B cell (primary cell): ENCODE measurements at regions not wholly inside any gene's neighbourhood (a gene's known extent, or its start where the extent isn't known, plus 50 kb on each side); places are given as distances from the start of the nearest gene placed in this dataset.

ENCODE experiments used
- ATAC-seq: fragments of 200-7000 bp; cut with Tn5 transposase; one replicate; pipeline ENCODE4 v1.10.0; 2021; ENCODE audit warnings: low read depth, mild to moderate bottlenecking, moderate number of reproducible peaks, moderate library complexity
- CTCF ChIA-PET: fragments of 350-600 bp; sonication (Branson Sonifier 250); formaldehyde crosslinking; loops from one replicate; lab custom pipeline; 2021; ENCODE audit warnings: antibody characterized with exemption, inconsistent platforms; lab: Charles Lee
- POLR2A ChIA-PET: fragments of 350-600 bp; sonication (Branson Sonifier 250); formaldehyde crosslinking; loops from one replicate; lab custom pipeline; 2021; ENCODE audit warnings: antibody characterized with exemption; lab: Charles Lee
- DNase-seq: peaks from one replicate; pipeline ENCODE4 v3.0.0; 2013
- H2AFZ ChIP-seq: 2 replicates; pipeline ENCODE4 v1.6.1; 2012; ENCODE audit warnings: mild to moderate bottlenecking, low read depth, low read length; ENCODE audit not compliant: insufficient read depth, poor library complexity, severe bottlenecking
- H3K27ac ChIP-seq, 2 donors: 1 replicate in 1 of 2; 2 replicates in 1 of 2; pipeline ENCODE4 v1.5.1; 2012 to 2013; ENCODE audit warnings: low read length in 2 of 2, mild to moderate bottlenecking in 2 of 2, moderate library complexity in 1 of 2
- H3K27me3 ChIP-seq, 4 experiments: fragments of 200-600 bp in 1 of 4; sonication (generic) in 1 of 4; replicated peaks in 1 of 4; 1 replicate in 2 of 4; 2 replicates in 2 of 4; pipeline versions ENCODE4 v1.6.1 to v1.7.0; 2013 to 2016; ENCODE audit warnings: low read length in 3 of 4, mild to moderate bottlenecking in 2 of 4, mixed read lengths in 1 of 4, moderate library complexity in 1 of 4; ENCODE audit not compliant: insufficient read depth in 4 of 4, control insufficient read depth in 3 of 4; ENCODE audit errors: control extremely low read depth in 1 of 4
- H3K36me3 ChIP-seq, 2 experiments: replicated peaks in 1 of 2; 1 replicate in 1 of 2; 2 replicates in 1 of 2; pipeline versions ENCODE4 v1.6.1 to v1.7.1; 2013; ENCODE audit warnings: low read length in 1 of 2; ENCODE audit not compliant: insufficient read depth in 2 of 2, control insufficient read depth in 1 of 2; ENCODE audit errors: control extremely low read depth in 1 of 2, extremely low read depth in 1 of 2
- H3K4me1 ChIP-seq, 2 donors: fragments of 200-600 bp in 1 of 2; sonication (generic) in 1 of 2; 1 replicate in 1 of 2; 2 replicates in 1 of 2; pipeline versions ENCODE4 v1.5.1 to v1.6.1; 2013 to 2017; ENCODE audit warnings: low read length in 2 of 2; ENCODE audit not compliant: control insufficient read depth in 2 of 2, insufficient read depth in 2 of 2
- H3K4me2 ChIP-seq: replicated peaks from 2 replicates; pipeline ENCODE3; 2012; ENCODE audit warnings: mild to moderate bottlenecking, low read depth, low read length; ENCODE audit not compliant: poor library complexity, severe bottlenecking
- H3K4me3 ChIP-seq, 5 experiments: fragments of 200-600 bp in 1 of 5; sonication (generic) in 1 of 5; 1 replicate in 3 of 5; 2 replicates in 2 of 5; pipeline versions ENCODE4 v1.5.1 to v1.7.0; 2011 to 2016; ENCODE audit warnings: low read length in 4 of 5, mild to moderate bottlenecking in 4 of 5, low read depth in 2 of 5, control low read depth in 1 of 5, moderate library complexity in 1 of 5; ENCODE audit not compliant: insufficient read depth in 1 of 5; ENCODE audit errors: control extremely low read depth in 1 of 5, extremely low read depth in 1 of 5
- H3K79me2 ChIP-seq: fragments of 200-600 bp; sonication (generic); one replicate; pipeline ENCODE4 v1.6.0; 2016; ENCODE audit warnings: low read length; ENCODE audit not compliant: control insufficient read depth, insufficient read depth
- H3K9ac ChIP-seq: fragments of 200-600 bp; sonication (generic); 2 replicates; pipeline ENCODE4 v1.6.1; 2017; ENCODE audit warnings: mild to moderate bottlenecking, low read length, moderate library complexity
- H3K9me3 ChIP-seq, 3 donors: one replicate each; pipeline versions ENCODE4 v1.6.1 to v1.7.1; 2013; ENCODE audit warnings: low read length in 2 of 3; ENCODE audit not compliant: control insufficient read depth in 2 of 3, insufficient read depth in 1 of 3; ENCODE audit errors: control extremely low read depth in 1 of 3
- H4K20me1 ChIP-seq: 2 replicates; pipeline ENCODE4 v1.6.0; 2012; ENCODE audit warnings: mild to moderate bottlenecking, low read length; ENCODE audit not compliant: insufficient read depth, control insufficient read depth, poor library complexity, severe bottlenecking
- H3K27ac Mint-ChIP-seq: one replicate; pipeline ENCODE4 v1.8.0; 2021; ENCODE audit warnings: mixed read lengths
- H3K27me3 Mint-ChIP-seq: one replicate; pipeline ENCODE4 v1.8.0; 2021; ENCODE audit warnings: mixed read lengths
- H3K4me1 Mint-ChIP-seq: one replicate; pipeline ENCODE4 v1.8.0; 2021; ENCODE audit warnings: mixed read lengths
- H3K4me3 Mint-ChIP-seq: one replicate; pipeline ENCODE4 v1.8.0; 2021; ENCODE audit warnings: mixed read lengths
- H3K9me3 Mint-ChIP-seq: one replicate; pipeline ENCODE4 v1.8.0; 2022; ENCODE audit warnings: mixed read lengths; ENCODE audit not compliant: insufficient read depth
- EZH2 ChIP-seq: IDR thresholded peaks from 2 replicates; pipeline ENCODE4 v1.6.1; 2012; ENCODE audit warnings: borderline replicate concordance, low read depth, mild to moderate bottlenecking, moderate library complexity, low read length; ENCODE audit not compliant: insufficient read depth, poor library complexity, severe bottlenecking
- WGBS: methylation state at CpG from one replicate; pipeline ENCODE4 v1.1.5; 2013; ENCODE audit warnings: missing lambda C conversion rate; ENCODE audit not compliant: insufficient coverage; 5-methylcytosine and 5-hydroxymethylcytosine counted together
- intact Hi-C: fragments of 100-400 bp; cut with micrococcal nuclease; formaldehyde crosslinking; loops from one replicate; pipeline ENCODE4 v1.10.0; 2022
- TF ChIP-seq, protein P1 (sequence below): fragments of 200-600 bp; IDR thresholded peaks from one replicate; pipeline ENCODE4 v1.8.0; 2022; ENCODE audit warnings: antibody characterized with exemption, mild to moderate bottlenecking

DNA sequence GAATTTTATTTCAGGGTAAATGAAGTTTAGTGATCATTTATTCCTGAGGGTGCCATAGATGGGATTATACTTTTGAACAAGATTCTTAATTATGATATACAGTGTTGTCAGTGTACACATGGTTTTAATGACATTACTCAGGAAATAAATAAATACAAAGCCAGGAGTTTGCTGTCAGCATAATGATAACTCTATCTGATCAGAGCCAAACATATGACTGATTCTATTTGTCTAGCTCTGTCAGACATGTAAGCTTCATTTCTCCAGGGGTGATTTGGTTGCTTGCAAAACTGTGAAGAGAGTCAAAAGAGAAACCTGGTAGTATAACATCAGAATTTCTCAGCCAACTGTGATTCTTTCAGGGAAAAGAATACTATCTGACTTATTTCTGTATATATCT, 1425.8 kb upstream of the C9orf72 start:
- ATAC-seq, result no peak
- no peak overlapping the region for H3K27ac Mint-ChIP-seq
- no peaks in the 10 kb centered on the region for H3K4me1 ChIP-seq
- no peak overlapping the region for H3K9ac ChIP-seq
- H3K79me2 ChIP-seq, result no peaks in the 10 kb centered on the region
- no peak overlapping the region for H3K27ac ChIP-seq
- ChIA-PET POLR2A (no interaction called here), CTCF (no interaction called here)
- no peak overlapping the region for H3K4me3 Mint-ChIP-seq
- no peak overlapping the region for H3K4me2 ChIP-seq
- no peaks in the 10 kb centered on the region for H3K27me3 ChIP-seq
- intact Hi-C loops, result no loop called here
- H2AFZ ChIP-seq, result no peak overlapping the region
- H3K4me3 ChIP-seq, result no peak overlapping the region
- no peaks in the 10 kb centered on the region for H4K20me1 ChIP-seq
- no peaks in the 10 kb centered on the region for H3K9me3 ChIP-seq
- DNase-seq, result no peak
- H3K36me3 ChIP-seq, result no peaks in the 10 kb centered on the region
- H3K27me3 Mint-ChIP-seq, result no peaks in the 10 kb centered on the region
- H3K4me1 Mint-ChIP-seq, result no peaks in the 10 kb centered on the region
- peaks cover 2% of the 10 kb centered on the region for H3K9me3 Mint-ChIP-seq
- no peak for TF ChIP-seq EZH2
- TF ChIP-seq, protein P1, sequence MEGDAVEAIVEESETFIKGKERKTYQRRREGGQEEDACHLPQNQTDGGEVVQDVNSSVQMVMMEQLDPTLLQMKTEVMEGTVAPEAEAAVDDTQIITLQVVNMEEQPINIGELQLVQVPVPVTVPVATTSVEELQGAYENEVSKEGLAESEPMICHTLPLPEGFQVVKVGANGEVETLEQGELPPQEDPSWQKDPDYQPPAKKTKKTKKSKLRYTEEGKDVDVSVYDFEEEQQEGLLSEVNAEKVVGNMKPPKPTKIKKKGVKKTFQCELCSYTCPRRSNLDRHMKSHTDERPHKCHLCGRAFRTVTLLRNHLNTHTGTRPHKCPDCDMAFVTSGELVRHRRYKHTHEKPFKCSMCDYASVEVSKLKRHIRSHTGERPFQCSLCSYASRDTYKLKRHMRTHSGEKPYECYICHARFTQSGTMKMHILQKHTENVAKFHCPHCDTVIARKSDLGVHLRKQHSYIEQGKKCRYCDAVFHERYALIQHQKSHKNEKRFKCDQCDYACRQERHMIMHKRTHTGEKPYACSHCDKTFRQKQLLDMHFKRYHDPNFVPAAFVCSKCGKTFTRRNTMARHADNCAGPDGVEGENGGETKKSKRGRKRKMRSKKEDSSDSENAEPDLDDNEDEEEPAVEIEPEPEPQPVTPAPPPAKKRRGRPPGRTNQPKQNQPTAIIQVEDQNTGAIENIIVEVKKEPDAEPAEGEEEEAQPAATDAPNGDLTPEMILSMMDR, result no peak

DNA sequence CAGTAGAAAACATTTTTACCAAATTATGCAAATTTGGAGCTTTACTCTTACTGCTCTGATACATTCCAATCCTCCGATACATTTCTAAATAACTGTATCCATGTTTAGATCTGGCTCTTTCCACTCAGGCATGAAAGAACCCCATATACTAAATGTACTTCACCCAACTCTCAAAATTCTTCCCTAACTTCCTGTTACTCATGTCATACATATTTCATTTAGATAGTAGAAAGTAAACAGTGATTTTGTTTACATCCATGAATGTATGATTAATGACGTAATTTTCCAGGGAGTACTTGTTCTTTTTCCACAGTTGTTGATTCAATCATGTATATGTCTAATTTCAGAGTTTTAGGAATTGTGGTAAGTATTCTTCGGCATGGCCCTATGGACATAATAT, 1426.5 kb upstream of the C9orf72 start:
- H3K4me3 Mint-ChIP-seq, result no peak overlapping the region
- ChIA-PET CTCF (no interaction called here), POLR2A (no interaction called here)
- Histone ChIP-seq H3K4me2 (no peak overlapping the region), H4K20me1 (no peaks in the 10 kb centered on the region), H3K9me3 (no peaks in the 10 kb centered on the region), H2AFZ (no peak overlapping the region), H3K4me1 (no peaks in the 10 kb centered on the region), H3K36me3 (no peaks in the 10 kb centered on the region), H3K79me2 (no peaks in the 10 kb centered on the region), H3K9ac (no peak overlapping the region), H3K27me3 (no peaks in the 10 kb centered on the region), H3K27ac (no peak overlapping the region), H3K4me3 (no peak overlapping the region)
- no peak for ATAC-seq
- H3K9me3 Mint-ChIP-seq, result peaks cover 5% of the 10 kb centered on the region
- no peaks in the 10 kb centered on the region for H3K27me3 Mint-ChIP-seq
- no peak for DNase-seq
- intact Hi-C loops, result no loop called here
- WGBS, result 100% methylated on average over 1 of the region's 3 CpGs
- TF ChIP-seq, protein P1, result no peak
- TF ChIP-seq EZH2, result no peak
- no peaks in the 10 kb centered on the region for H3K4me1 Mint-ChIP-seq
- no peak overlapping the region for H3K27ac Mint-ChIP-seq
